ENCODE measurements at regions not wholly inside any gene's neighbourhood (a gene's known extent, or its start where the extent isn't known, plus 50 kb on each side); places are given as distances from the start of the nearest gene placed in this dataset.
A peak's percentile ranks its signal among the peaks of the same experiment; 100 is the strongest.

GRCh38 chr3:76024640-76025039, 239.3 kb upstream of the ZNF717 start:
- TF ChIP-seq, protein P1, sequence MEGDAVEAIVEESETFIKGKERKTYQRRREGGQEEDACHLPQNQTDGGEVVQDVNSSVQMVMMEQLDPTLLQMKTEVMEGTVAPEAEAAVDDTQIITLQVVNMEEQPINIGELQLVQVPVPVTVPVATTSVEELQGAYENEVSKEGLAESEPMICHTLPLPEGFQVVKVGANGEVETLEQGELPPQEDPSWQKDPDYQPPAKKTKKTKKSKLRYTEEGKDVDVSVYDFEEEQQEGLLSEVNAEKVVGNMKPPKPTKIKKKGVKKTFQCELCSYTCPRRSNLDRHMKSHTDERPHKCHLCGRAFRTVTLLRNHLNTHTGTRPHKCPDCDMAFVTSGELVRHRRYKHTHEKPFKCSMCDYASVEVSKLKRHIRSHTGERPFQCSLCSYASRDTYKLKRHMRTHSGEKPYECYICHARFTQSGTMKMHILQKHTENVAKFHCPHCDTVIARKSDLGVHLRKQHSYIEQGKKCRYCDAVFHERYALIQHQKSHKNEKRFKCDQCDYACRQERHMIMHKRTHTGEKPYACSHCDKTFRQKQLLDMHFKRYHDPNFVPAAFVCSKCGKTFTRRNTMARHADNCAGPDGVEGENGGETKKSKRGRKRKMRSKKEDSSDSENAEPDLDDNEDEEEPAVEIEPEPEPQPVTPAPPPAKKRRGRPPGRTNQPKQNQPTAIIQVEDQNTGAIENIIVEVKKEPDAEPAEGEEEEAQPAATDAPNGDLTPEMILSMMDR (IDR thresholded peaks at IDR 0.05): peak in 1 of 7 experiments; percentile 5
- TF ChIP-seq POLR2AphosphoS5 (IDR thresholded peaks at IDR 0.05): no peak

Measured in stomach (tissue), 4 donors.